Prostate gland (tissue), 2 donors: ENCODE measurements at regions not wholly inside any gene's neighbourhood (a gene's known extent, or its start where the extent isn't known, plus 50 kb on each side); places are given as distances from the start of the nearest gene placed in this dataset.

Experiments used
- POLR2A ChIP-seq: fragments of 450-650 bp; IDR thresholded peaks from one replicate; pipeline ENCODE4 v1.6.1; 2016; ENCODE audit warnings: antibody characterized with exemption, mild to moderate bottlenecking
- TF ChIP-seq, protein P1 (sequence below), 4 experiments: fragments of 200-600 bp in 2 of 4; fragments of 450-650 bp in 2 of 4; sonication (generic) in 2 of 4; IDR thresholded peaks; 1 replicate in 3 of 4; 2 replicates in 1 of 4; pipeline ENCODE4 v1.5.1; 2016 to 2019; ENCODE audit warnings: antibody characterized with exemption in 4 of 4, mild to moderate bottlenecking in 2 of 4, moderate library complexity in 2 of 4

DNA sequence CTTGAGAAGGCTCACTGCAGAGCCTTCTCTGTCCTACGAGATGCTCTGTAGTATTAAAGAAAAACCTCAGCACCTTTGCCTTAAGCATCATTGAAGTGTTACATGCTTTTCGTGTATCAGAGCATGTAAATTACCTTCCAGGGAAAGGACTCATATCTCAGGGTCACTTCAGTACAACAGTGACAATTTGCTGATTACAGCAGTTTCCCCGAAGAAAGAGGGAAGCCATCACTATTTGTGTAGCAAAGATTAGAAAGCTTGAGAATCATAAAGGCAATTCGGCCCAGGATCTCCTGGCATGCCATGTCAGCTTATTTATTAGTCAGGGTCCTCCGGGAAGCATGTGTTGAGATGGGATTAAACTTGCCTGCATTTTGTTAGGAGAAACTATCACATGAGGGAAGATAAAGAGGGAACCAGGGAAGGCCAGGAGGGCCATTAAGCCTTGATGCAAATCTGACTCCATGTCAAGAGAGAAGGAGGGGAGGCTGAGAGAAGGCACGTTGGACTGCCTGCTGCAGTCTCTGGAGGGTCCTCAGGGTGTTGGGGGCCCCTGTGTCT, 55.2 kb upstream of the KCNJ6 start:
- no peak for TF ChIP-seq POLR2A
- TF ChIP-seq, protein P1, sequence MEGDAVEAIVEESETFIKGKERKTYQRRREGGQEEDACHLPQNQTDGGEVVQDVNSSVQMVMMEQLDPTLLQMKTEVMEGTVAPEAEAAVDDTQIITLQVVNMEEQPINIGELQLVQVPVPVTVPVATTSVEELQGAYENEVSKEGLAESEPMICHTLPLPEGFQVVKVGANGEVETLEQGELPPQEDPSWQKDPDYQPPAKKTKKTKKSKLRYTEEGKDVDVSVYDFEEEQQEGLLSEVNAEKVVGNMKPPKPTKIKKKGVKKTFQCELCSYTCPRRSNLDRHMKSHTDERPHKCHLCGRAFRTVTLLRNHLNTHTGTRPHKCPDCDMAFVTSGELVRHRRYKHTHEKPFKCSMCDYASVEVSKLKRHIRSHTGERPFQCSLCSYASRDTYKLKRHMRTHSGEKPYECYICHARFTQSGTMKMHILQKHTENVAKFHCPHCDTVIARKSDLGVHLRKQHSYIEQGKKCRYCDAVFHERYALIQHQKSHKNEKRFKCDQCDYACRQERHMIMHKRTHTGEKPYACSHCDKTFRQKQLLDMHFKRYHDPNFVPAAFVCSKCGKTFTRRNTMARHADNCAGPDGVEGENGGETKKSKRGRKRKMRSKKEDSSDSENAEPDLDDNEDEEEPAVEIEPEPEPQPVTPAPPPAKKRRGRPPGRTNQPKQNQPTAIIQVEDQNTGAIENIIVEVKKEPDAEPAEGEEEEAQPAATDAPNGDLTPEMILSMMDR (IDR thresholded peaks at IDR 0.05), result no peak
